ENCODE measurements at regions not wholly inside any gene's neighbourhood (a gene's known extent, or its start where the extent isn't known, plus 50 kb on each side); places are given as distances from the start of the nearest gene placed in this dataset.

- ChIA-PET POLR2A (no interaction called here), CTCF (no interaction called here)
- no peak for ATAC-seq
Observed at GRCh38 chr6:82033631-82034211, 213.8 kb downstream of the IBTK start.

GRCh38 chr6:82032444-82032843 lies 215.1 kb downstream of the IBTK start:
- Mint-ChIP-seq H3K27me3 (ENCODE audit: low read depth) (no peaks in the 10 kb centered on the region), H3K9me3 (no peaks in the 10 kb centered on the region), H3K4me1 (no peaks in the 10 kb centered on the region), H3K27ac (no peak overlapping the region), H3K4me3 (no peak overlapping the region), H3K36me3 (no peaks in the 10 kb centered on the region)
- CTCF ChIA-PET, result no interaction called here
- POLR2A ChIA-PET, result no interaction called here
- no peak for ATAC-seq
- no peak for DNase-seq (ENCODE audit: low spot score)
- TF ChIP-seq CREM (CRISPR knock-in tag; IDR thresholded peaks at IDR 0.05), result no peak
- TF ChIP-seq MAX (CRISPR knock-in tag; IDR thresholded peaks at IDR 0.05), result no peak
- TF ChIP-seq ESRRA (CRISPR knock-in tag; IDR thresholded peaks at IDR 0.05; ENCODE audit: borderline replicate concordance), result no peak
- TF ChIP-seq SMAD3 (CRISPR knock-in tag; IDR thresholded peaks at IDR 0.05; ENCODE audit: borderline replicate concordance), result no peak
- no peak for TF ChIP-seq JAZF1 (CRISPR knock-in tag; IDR thresholded peaks at IDR 0.05)
- TF ChIP-seq E2F1 (CRISPR knock-in tag; IDR thresholded peaks at IDR 0.05), result no peak
- no peak for TF ChIP-seq TEAD1 (CRISPR knock-in tag; IDR thresholded peaks at IDR 0.05)
- no peak for TF ChIP-seq ZNF512 (CRISPR knock-in tag; IDR thresholded peaks at IDR 0.05; ENCODE audit: borderline replicate concordance)
- TF ChIP-seq PRDM15 (CRISPR knock-in tag; IDR thresholded peaks at IDR 0.05), result no peak

More at GRCh38 chr6:82033631-82034211, 213.8 kb downstream of the IBTK start:
- TF ChIP-seq ZNF281 (CRISPR knock-in tag; IDR thresholded peaks at IDR 0.05) (no peak), ZNF671 (CRISPR knock-in tag; IDR thresholded peaks at IDR 0.05) (no peak), ERG (CRISPR knock-in tag; IDR thresholded peaks at IDR 0.05) (no peak), SP1 (CRISPR knock-in tag; conservative IDR thresholded peaks at IDR 0.05) (no peak), JAZF1 (CRISPR knock-in tag; IDR thresholded peaks at IDR 0.05) (no peak), CREM (CRISPR knock-in tag; IDR thresholded peaks at IDR 0.05) (no peak), TP53 (CRISPR knock-in tag; IDR thresholded peaks at IDR 0.05) (no peak), ZBTB21 (CRISPR knock-in tag; IDR thresholded peaks at IDR 0.05; ENCODE audit: borderline replicate concordance) (no peak), JUN (CRISPR knock-in tag; IDR thresholded peaks at IDR 0.05) (no peak), ZSCAN18 (CRISPR knock-in tag; IDR thresholded peaks at IDR 0.05) (no peak), MAX (CRISPR knock-in tag; IDR thresholded peaks at IDR 0.05) (no peak), FOXK1 (CRISPR knock-in tag; IDR thresholded peaks at IDR 0.05) (no peak), PRRX2 (CRISPR knock-in tag; IDR thresholded peaks at IDR 0.05) (no peak)
- Mint-ChIP-seq H3K4me1 (no peaks in the 10 kb centered on the region), H3K4me3 (no peak overlapping the region), H3K27ac (no peak overlapping the region), H3K27me3 (ENCODE audit: low read depth) (no peaks in the 10 kb centered on the region), H3K36me3 (no peaks in the 10 kb centered on the region), H3K9me3 (no peaks in the 10 kb centered on the region)
- no peak for DNase-seq (ENCODE audit: low spot score)

All from WTC11 (cell line).